Gastroesophageal sphincter (tissue), 3 donors: ENCODE measurements at regions not wholly inside any gene's neighbourhood (a gene's known extent, or its start where the extent isn't known, plus 50 kb on each side); places are given as distances from the start of the nearest gene placed in this dataset.

Experiments used
- EP300 ChIP-seq: sonication (generic); formaldehyde crosslinking; IDR thresholded peaks from one replicate; pipeline ENCODE4 v1.6.1; 2017; ENCODE audit warnings: antibody characterized with exemption, mild to moderate bottlenecking
- POLR2A ChIP-seq, 2 donors: fragments of 450-650 bp; IDR thresholded peaks; one replicate each; pipeline ENCODE4 v1.6.1; 2017; ENCODE audit warnings: antibody characterized with exemption in 2 of 2, mild to moderate bottlenecking in 2 of 2, moderate library complexity in 1 of 2
- POLR2AphosphoS5 ChIP-seq: sonication (generic); formaldehyde crosslinking; IDR thresholded peaks from one replicate; pipeline ENCODE4 v1.6.1; 2017; ENCODE audit warnings: antibody characterized with exemption
- TF ChIP-seq, protein P1 (sequence below), 4 experiments: fragments of 200-600 bp in 2 of 4; fragments of 450-650 bp in 2 of 4; sonication (generic) in 1 of 4; IDR thresholded peaks; one replicate each; pipeline ENCODE4 v1.5.1; 2017 to 2019; ENCODE audit warnings: antibody characterized with exemption in 4 of 4, mild to moderate bottlenecking in 2 of 4, moderate library complexity in 2 of 4

DNA sequence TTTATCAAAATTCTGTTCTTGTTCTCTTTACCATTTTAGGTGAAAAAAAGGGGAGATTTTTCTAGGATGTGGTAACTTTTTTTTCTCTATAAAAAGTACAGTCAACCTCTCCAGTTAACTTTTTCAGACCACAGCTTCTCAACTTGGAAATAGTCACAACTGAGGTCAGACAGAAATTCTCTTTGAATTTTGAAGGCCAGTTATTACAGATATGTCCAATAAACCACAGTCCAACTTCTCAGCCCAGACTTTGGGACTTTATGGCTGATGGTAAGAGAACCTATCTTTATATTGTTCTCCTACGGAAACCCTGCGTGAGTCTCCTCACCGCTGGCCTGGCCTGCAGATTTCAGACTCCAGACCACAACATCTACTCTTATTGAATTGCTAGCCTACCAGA, 176.7 kb downstream of the DACT1 start:
- TF ChIP-seq, protein P1, sequence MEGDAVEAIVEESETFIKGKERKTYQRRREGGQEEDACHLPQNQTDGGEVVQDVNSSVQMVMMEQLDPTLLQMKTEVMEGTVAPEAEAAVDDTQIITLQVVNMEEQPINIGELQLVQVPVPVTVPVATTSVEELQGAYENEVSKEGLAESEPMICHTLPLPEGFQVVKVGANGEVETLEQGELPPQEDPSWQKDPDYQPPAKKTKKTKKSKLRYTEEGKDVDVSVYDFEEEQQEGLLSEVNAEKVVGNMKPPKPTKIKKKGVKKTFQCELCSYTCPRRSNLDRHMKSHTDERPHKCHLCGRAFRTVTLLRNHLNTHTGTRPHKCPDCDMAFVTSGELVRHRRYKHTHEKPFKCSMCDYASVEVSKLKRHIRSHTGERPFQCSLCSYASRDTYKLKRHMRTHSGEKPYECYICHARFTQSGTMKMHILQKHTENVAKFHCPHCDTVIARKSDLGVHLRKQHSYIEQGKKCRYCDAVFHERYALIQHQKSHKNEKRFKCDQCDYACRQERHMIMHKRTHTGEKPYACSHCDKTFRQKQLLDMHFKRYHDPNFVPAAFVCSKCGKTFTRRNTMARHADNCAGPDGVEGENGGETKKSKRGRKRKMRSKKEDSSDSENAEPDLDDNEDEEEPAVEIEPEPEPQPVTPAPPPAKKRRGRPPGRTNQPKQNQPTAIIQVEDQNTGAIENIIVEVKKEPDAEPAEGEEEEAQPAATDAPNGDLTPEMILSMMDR (IDR thresholded peaks at IDR 0.05), result no peak
- TF ChIP-seq EP300 (no peak), POLR2A (IDR thresholded peaks at IDR 0.05) (no peak), POLR2AphosphoS5 (no peak)
